HG03095 (cell line): ENCODE measurements at regions not wholly inside any gene's neighbourhood (a gene's known extent, or its start where the extent isn't known, plus 50 kb on each side); places are given as distances from the start of the nearest gene placed in this dataset.

Source experiments
- ATAC-seq: cut with Tn5 transposase; IDR thresholded peaks from one replicate; pipeline ENCODE4 v1.9.1; 2021; ENCODE audit warnings: moderate library complexity; ENCODE audit not compliant: unreplicated experiment

- no peak for ATAC-seq
Observed at GRCh38 chr4:64489628-64490027, 80.4 kb upstream of the TECRL start.

GRCh38 chr4:64479338-64479737 is 70.1 kb upstream of the TECRL start:
- ATAC-seq, result no peak

GRCh38 chr4:64477127-64477526 is 67.9 kb upstream of the TECRL start:
- no peak for ATAC-seq

- ATAC-seq, result no peak
Observed at GRCh38 chr4:64465263-64465662, 56.0 kb upstream of the TECRL start.

- ATAC-seq, result no peak
Observed at GRCh38 chr4:64464581-64464980, 55.3 kb upstream of the TECRL start.
